ENCODE measurements at regions not wholly inside any gene's neighbourhood (a gene's known extent, or its start where the extent isn't known, plus 50 kb on each side); places are given as distances from the start of the nearest gene placed in this dataset.

GRCh38 chr15:31212326-31213080 is 111.0 kb upstream of the TRPM1 start:
- POLR2A ChIA-PET: no interaction called here
- no peak for FAIRE-seq
- intact Hi-C loops (cut with micrococcal nuclease): no loop called here

More at GRCh38 chr15:31212326-31213080, 111.0 kb upstream of the TRPM1 start:
- no peak for DNase-seq (ENCODE audit: low read depth, low spot score)
- dilution Hi-C loops (cut with MboI; ENCODE audit: extremely low pct_ligation_motif_present, low sequenced_read_pairs): loop anchor here (25.0 kb wide), 2 partner anchors 100 to 275 kb away; no protein-coding TSS in a partner anchor
- no peak for TF ChIP-seq CTCF (IDR thresholded peaks at IDR 0.05; ENCODE audit: extremely low read depth in 1 of 2, insufficient read depth in 1 of 2, low read depth in 1 of 2, low read length in 2 of 2)
- TF ChIP-seq EZH2 (IDR thresholded peaks at IDR 0.05; ENCODE audit: borderline replicate concordance, low read depth, low read length, severe bottlenecking): no peak
- TF ChIP-seq POLR2AphosphoS5 (IDR thresholded peaks at IDR 0.05; ENCODE audit: insufficient read depth, low read depth, low read length): no peak
- no peak for TF ChIP-seq POLR2A (IDR thresholded peaks at IDR 0.05; ENCODE audit: low read depth, low read length)
- TF ChIP-seq MYC (IDR thresholded peaks at IDR 0.05; ENCODE audit: low read depth, low read length): no peak
- no peak for TF ChIP-seq JUN (IDR thresholded peaks at IDR 0.05; ENCODE audit: borderline replicate concordance, insufficient read depth, insufficient read length, low read depth)
- no peak for TF ChIP-seq MAX (IDR thresholded peaks at IDR 0.05; ENCODE audit: insufficient read depth, insufficient read length)
- no peak for TF ChIP-seq GATA2 (IDR thresholded peaks at IDR 0.05; ENCODE audit: insufficient read depth, insufficient read length, low read depth, low read length)
- TF ChIP-seq FOS (IDR thresholded peaks at IDR 0.05; ENCODE audit: borderline replicate concordance, insufficient read depth, low read length): no peak
- no peak overlapping the region for H3K9ac ChIP-seq (replicated peaks; ENCODE audit: extremely low read depth, insufficient read depth, low read length)
- CTCF ChIA-PET: interaction anchor here (1.6 to 5.3 kb wide), 5 partner anchors 12 to 278 kb away, joined by 8 to 91 read pairs (median 28); no protein-coding TSS in a partner anchor
- no peaks in the 10 kb centered on the region for H3K79me2 ChIP-seq (ENCODE audit: control insufficient read depth, insufficient read depth, low read length)
- no peaks in the 10 kb centered on the region for H3K9me1 ChIP-seq (replicated peaks; ENCODE audit: control insufficient read depth, extremely low read depth, insufficient read depth, low read length)
- no peak overlapping the region for H3K27ac ChIP-seq (ENCODE audit: insufficient read depth, low read depth, low read length)
- H4K20me1 ChIP-seq (replicated peaks; ENCODE audit: control insufficient read depth, extremely low read depth, insufficient read depth, low read length): no peaks in the 10 kb centered on the region
- no peaks in the 10 kb centered on the region for H3K9me3 ChIP-seq (replicated peaks; ENCODE audit: control insufficient read depth, insufficient read depth, low read length)
- peaks cover 8 to 12% of the 10 kb centered on the region in 2 experiments for H3K27me3 ChIP-seq (ENCODE audit: control insufficient read depth in 2 of 2, insufficient read depth in 2 of 2, low read length in 2 of 2)
- no TSS peak for BruUV-seq (replicated peaks)
- H3K36me3 ChIP-seq (ENCODE audit: control insufficient read depth in 2 of 2, extremely low read depth in 1 of 2, insufficient read depth in 2 of 2, low read length in 2 of 2): no peaks in the 10 kb centered on the region
- no peak overlapping the region for H3K4me3 ChIP-seq (replicated peaks in 1 of 3; ENCODE audit: insufficient read depth in 1 of 3, low read depth in 1 of 3, low read length in 3 of 3)
- H3K4me1 ChIP-seq (ENCODE audit: control insufficient read depth, extremely low read depth, insufficient read depth, low read length): no peaks in the 10 kb centered on the region
- no peak overlapping the region for H3K4me2 ChIP-seq (ENCODE audit: insufficient read depth, low read length)
- no peak overlapping the region for H2AFZ ChIP-seq (ENCODE audit: low read depth, low read length)
